IMR-90 (cell line): ENCODE measurements at regions not wholly inside any gene's neighbourhood (a gene's known extent, or its start where the extent isn't known, plus 50 kb on each side); places are given as distances from the start of the nearest gene placed in this dataset.

Source experiments
- ATAC-seq: fragments of 200-7000 bp; cut with Tn5 transposase; 2 replicates; pipeline ENCODE4 v1.9.1; 2020; ENCODE audit warnings: low read depth, mild to moderate bottlenecking, moderate library complexity
- BruUV-seq: library from RNA; stranded (reverse); fragments of 400-500 nt; replicated peaks from 2 replicates; lab custom pipeline; 2021; lab: Mats Ljungman, UMichigan
- CTCF ChIA-PET: fragments of 300-600 bp; formaldehyde crosslinking; extraction: SDS; loops from one replicate; lab custom pipeline; 2021; ENCODE audit warnings: antibody characterized with exemption; lab: Yijun Ruan, JAX
- POLR2A ChIA-PET: fragments of 300-600 bp; sonication (Branson Sonifier 250); formaldehyde crosslinking; loops from one replicate; lab custom pipeline; 2022; ENCODE audit warnings: antibody characterized with exemption; ENCODE audit not compliant: unreplicated experiment; lab: Charles Lee
- DNase-seq: peaks from one replicate; pipeline ENCODE4 v3.0.0; 2013
- H2AFZ ChIP-seq: replicated peaks from 2 replicates; pipeline ENCODE3; 2013; ENCODE audit warnings: low read length, mild to moderate bottlenecking; ENCODE audit not compliant: poor library complexity
- H2AK5ac ChIP-seq: 2 replicates; pipeline ENCODE4 v1.6.1; 2013; ENCODE audit warnings: low read depth, low read length, inconsistent platforms
- H2AK9ac ChIP-seq: replicated peaks from 2 replicates; pipeline ENCODE3; 2013; ENCODE audit warnings: mild to moderate bottlenecking, low read depth, low read length, moderate library complexity; ENCODE audit not compliant: poor library complexity
- H2BK120ac ChIP-seq: 2 replicates; pipeline ENCODE4 v1.6.1; 2013; ENCODE audit warnings: low read depth, low read length, inconsistent platforms
- H2BK15ac ChIP-seq: 3 replicates; pipeline ENCODE4 v1.6.1; 2013; ENCODE audit warnings: low read depth, low read length, inconsistent platforms
- H2BK20ac ChIP-seq: 2 replicates; pipeline ENCODE4 v1.6.1; 2013; ENCODE audit warnings: low read depth, mild to moderate bottlenecking, inconsistent platforms, low read length, moderate library complexity
- H2BK5ac ChIP-seq: 2 replicates; pipeline ENCODE4 v1.6.1; 2013; ENCODE audit warnings: mild to moderate bottlenecking, low read depth, low read length, inconsistent platforms; ENCODE audit not compliant: poor library complexity, severe bottlenecking
- H3K14ac ChIP-seq: replicated peaks from 2 replicates; pipeline ENCODE4 v1.6.1; 2013; ENCODE audit warnings: low read depth, low read length, inconsistent platforms
- H3K18ac ChIP-seq: 2 replicates; pipeline ENCODE4 v1.6.1; 2013; ENCODE audit warnings: low read depth, low read length, control low read depth
- H3K23ac ChIP-seq: 2 replicates; pipeline ENCODE4 v1.6.1; 2013; ENCODE audit warnings: low read depth, low read length, inconsistent platforms
- H3K27ac ChIP-seq: 2 replicates; pipeline ENCODE4 v1.5.1; 2013; ENCODE audit warnings: mild to moderate bottlenecking, control low read depth, low read length; ENCODE audit not compliant: insufficient read depth
- H3K27me3 ChIP-seq: 2 replicates; pipeline ENCODE4 v1.6.1; 2013; ENCODE audit warnings: low read length; ENCODE audit not compliant: control insufficient read depth, insufficient read depth
- H3K36me3 ChIP-seq: 2 replicates; pipeline ENCODE4 v1.6.1; 2013; ENCODE audit warnings: low read length, mixed read lengths; ENCODE audit not compliant: control insufficient read depth, insufficient read depth
- H3K4ac ChIP-seq: 2 replicates; pipeline ENCODE4 v1.6.1; 2013; ENCODE audit warnings: low read depth, low read length, inconsistent platforms
- H3K4me1 ChIP-seq: 2 replicates; pipeline ENCODE4 v1.6.1; 2013; ENCODE audit warnings: low read length, mixed read lengths; ENCODE audit not compliant: control insufficient read depth, insufficient read depth
- H3K4me2 ChIP-seq: 2 replicates; pipeline ENCODE4 v1.6.1; 2013; ENCODE audit warnings: low read depth, mild to moderate bottlenecking, control low read depth, low read length, moderate library complexity
- H3K4me3 ChIP-seq: 2 replicates; pipeline ENCODE4 v1.5.1; 2013; ENCODE audit warnings: low read depth, mild to moderate bottlenecking, control low read depth, low read length, moderate library complexity; ENCODE audit not compliant: insufficient read depth
- H3K56ac ChIP-seq: 2 replicates; pipeline ENCODE4 v1.6.1; 2013; ENCODE audit warnings: low read length, inconsistent platforms; ENCODE audit not compliant: insufficient read depth; ENCODE audit errors: extremely low read depth
- H3K79me1 ChIP-seq, 2 experiments: 2 replicates each; pipeline ENCODE4 v1.6.1; 2013; ENCODE audit warnings: low read length in 2 of 2, inconsistent platforms in 1 of 2, low read depth in 1 of 2
- H3K9ac ChIP-seq: 2 replicates; pipeline ENCODE4 v1.6.1; 2013; ENCODE audit warnings: low read depth, low read length, control low read depth
- H3K9me1 ChIP-seq: 2 replicates; pipeline ENCODE4 v1.6.1; 2013; ENCODE audit warnings: low read length, inconsistent platforms; ENCODE audit not compliant: insufficient read depth
- H3K9me3 ChIP-seq: 2 replicates; pipeline ENCODE4 v1.6.1; 2013; ENCODE audit warnings: low read length; ENCODE audit not compliant: control insufficient read depth, insufficient read depth
- H4K20me1 ChIP-seq: 2 replicates; pipeline ENCODE4 v1.6.1; 2013; ENCODE audit warnings: low read length, inconsistent platforms; ENCODE audit not compliant: insufficient read depth
- H4K5ac ChIP-seq: 2 replicates; pipeline ENCODE4 v1.6.1; 2013; ENCODE audit warnings: mild to moderate bottlenecking, low read depth, low read length, control low read depth
- H4K8ac ChIP-seq, 2 experiments: 2 replicates each; pipeline ENCODE4 v1.6.1; 2013; ENCODE audit warnings: low read depth in 2 of 2, low read length in 2 of 2, control low read depth in 1 of 2, inconsistent platforms in 1 of 2
- H4K91ac ChIP-seq: 2 replicates; pipeline ENCODE4 v1.6.1; 2013; ENCODE audit warnings: low read depth, low read length, inconsistent platforms; ENCODE audit not compliant: insufficient read depth
- BHLHE40 ChIP-seq: fragments of 150-350 bp; IDR thresholded peaks from 2 replicates; pipeline ENCODE4 v1.6.1; 2016; ENCODE audit warnings: mild to moderate bottlenecking, low read depth, low read length
- CEBPB ChIP-seq: IDR thresholded peaks from 2 replicates; pipeline ENCODE4 v1.6.1; 2012; ENCODE audit warnings: low read depth, low read length, improper control_type of control experiment
- MAFK ChIP-seq: IDR thresholded peaks from 2 replicates; pipeline ENCODE4 v1.6.1; 2012; ENCODE audit warnings: low read depth, low read length, improper control_type of control experiment
- MAZ ChIP-seq: IDR thresholded peaks from 2 replicates; pipeline ENCODE4 v1.6.1; 2012; ENCODE audit warnings: low read depth, mild to moderate bottlenecking, low read length, improper control_type of control experiment, moderate library complexity, borderline replicate concordance
- MXI1 ChIP-seq: IDR thresholded peaks from 2 replicates; pipeline ENCODE4 v1.6.1; 2012; ENCODE audit warnings: low read depth, mild to moderate bottlenecking, low read length, moderate library complexity, borderline replicate concordance
- NFE2L2 ChIP-seq: fragments of 150-350 bp; IDR thresholded peaks from 2 replicates; pipeline ENCODE4 v1.6.1; 2016; ENCODE audit warnings: low read depth, mild to moderate bottlenecking, low read length
- POLR2A ChIP-seq: IDR thresholded peaks from 2 replicates; pipeline ENCODE4 v1.6.1; 2012; ENCODE audit warnings: mild to moderate bottlenecking, low read depth, low read length
- SMC3 ChIP-seq: fragments of 150-350 bp; IDR thresholded peaks from 2 replicates; pipeline ENCODE4 v1.6.1; 2016; ENCODE audit warnings: low read depth, mild to moderate bottlenecking, antibody characterized with exemption, low read length, moderate library complexity
- WGBS, 2 experiments: methylation state at CpG; one replicate each; pipeline versions ENCODE4 v1.1.5 to v1.1.7; 2013; ENCODE audit warnings: missing lambda C conversion rate in 2 of 2; ENCODE audit not compliant: insufficient read length in 1 of 2; ENCODE audit errors: extremely low coverage in 2 of 2; 5-methylcytosine and 5-hydroxymethylcytosine counted together
- dilution Hi-C: fragments of 300-500 bp; cut with HindIII; formaldehyde crosslinking; loops from one replicate; pipeline ENCODE4 v1.14.3; 2018; ENCODE audit warnings: low sequenced_read_pairs; ENCODE audit not compliant: unreplicated experiment
- in situ Hi-C: fragments of 300-500 bp; cut with MboI; formaldehyde crosslinking; loops from 3 replicates; pipeline ENCODE4 v1.14.3; 2019; ENCODE audit warnings: low sequenced_read_pairs, inconsistent platforms, mixed read lengths
- intact Hi-C: fragments of 100-400 bp; cut with micrococcal nuclease; formaldehyde crosslinking; loops from 2 replicates; pipeline ENCODE4 v1.10.0; 2022
- TF ChIP-seq, protein P1 (sequence below): fragments of 150-350 bp; IDR thresholded peaks from 2 replicates; pipeline ENCODE4 v1.6.1; 2017; ENCODE audit warnings: mild to moderate bottlenecking, antibody characterized with exemption, low read length, low read depth
- TF ChIP-seq, protein P2 (sequence below): fragments of 150-350 bp; IDR thresholded peaks from 2 replicates; pipeline ENCODE4 v1.6.1; 2016; ENCODE audit warnings: low read depth, mild to moderate bottlenecking, low read length, moderate library complexity, borderline replicate concordance
- TF ChIP-seq, protein P3 (sequence below): conservative IDR thresholded peaks from 2 replicates; pipeline ENCODE4 v1.5.1; 2012; ENCODE audit warnings: mild to moderate bottlenecking, low read depth, low read length, improper control_type of control experiment

DNA sequence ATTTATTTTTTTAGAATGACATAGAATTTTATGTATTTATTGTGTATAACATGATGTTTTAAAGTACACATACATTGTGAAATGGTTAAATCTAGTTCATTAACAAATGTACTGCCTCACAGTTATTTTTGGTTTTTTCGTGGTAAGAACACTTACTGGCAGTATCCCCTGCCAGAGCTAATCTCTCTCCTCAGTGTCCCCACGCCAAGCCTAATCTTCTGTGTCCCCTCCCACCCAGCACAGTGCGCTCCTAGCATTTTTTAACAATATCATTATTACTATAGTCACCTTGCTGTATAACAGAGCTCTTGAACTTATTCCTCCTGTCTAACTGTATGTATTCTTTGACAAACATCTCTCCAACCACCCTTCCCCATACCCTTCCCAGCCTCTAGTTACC lies 333.2 kb downstream of the GABRB3 start:
- no peak overlapping the region for H2BK20ac ChIP-seq
- intact Hi-C loops (no loop called here), dilution Hi-C loops (no loop called here), in situ Hi-C loops (no loop called here)
- CTCF ChIA-PET: no interaction called here
- H4K5ac ChIP-seq: no peak overlapping the region
- no peaks in the 10 kb centered on the region for H3K36me3 ChIP-seq
- H3K4ac ChIP-seq: no peak overlapping the region
- 17% methylated on average over 1 of the region's 3 CpGs; no CpG with 5 or more reads in 1 of the 2 experiments for WGBS, 2 experiments
- H3K4me3 ChIP-seq: no peak overlapping the region
- H4K91ac ChIP-seq: no peak overlapping the region
- H4K20me1 ChIP-seq: no peaks in the 10 kb centered on the region
- no peak overlapping the region for H3K18ac ChIP-seq
- no peak overlapping the region for H2AFZ ChIP-seq
- H3K9ac ChIP-seq: no peak overlapping the region
- no peak overlapping the region for H2AK5ac ChIP-seq
- DNase-seq: no peak
- ATAC-seq: no peak
- POLR2A ChIA-PET: no interaction called here
- H2BK5ac ChIP-seq: no peak overlapping the region
- H3K4me1 ChIP-seq: no peaks in the 10 kb centered on the region
- H2BK15ac ChIP-seq: no peak overlapping the region
- no peak overlapping the region for H2BK120ac ChIP-seq
- H3K9me3 ChIP-seq: peaks cover 22% of the 10 kb centered on the region
- H3K27ac ChIP-seq: no peak overlapping the region
- no TSS peak for BruUV-seq
- no peak overlapping the region for H4K8ac ChIP-seq
- H3K14ac ChIP-seq: no peak overlapping the region
- H3K56ac ChIP-seq: no peak overlapping the region
- TF ChIP-seq, protein P1, sequence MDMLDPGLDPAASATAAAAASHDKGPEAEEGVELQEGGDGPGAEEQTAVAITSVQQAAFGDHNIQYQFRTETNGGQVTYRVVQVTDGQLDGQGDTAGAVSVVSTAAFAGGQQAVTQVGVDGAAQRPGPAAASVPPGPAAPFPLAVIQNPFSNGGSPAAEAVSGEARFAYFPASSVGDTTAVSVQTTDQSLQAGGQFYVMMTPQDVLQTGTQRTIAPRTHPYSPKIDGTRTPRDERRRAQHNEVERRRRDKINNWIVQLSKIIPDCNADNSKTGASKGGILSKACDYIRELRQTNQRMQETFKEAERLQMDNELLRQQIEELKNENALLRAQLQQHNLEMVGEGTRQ: no peak
- no peak for TF ChIP-seq MAZ
- TF ChIP-seq MAFK: no peak
- TF ChIP-seq, protein P2, sequence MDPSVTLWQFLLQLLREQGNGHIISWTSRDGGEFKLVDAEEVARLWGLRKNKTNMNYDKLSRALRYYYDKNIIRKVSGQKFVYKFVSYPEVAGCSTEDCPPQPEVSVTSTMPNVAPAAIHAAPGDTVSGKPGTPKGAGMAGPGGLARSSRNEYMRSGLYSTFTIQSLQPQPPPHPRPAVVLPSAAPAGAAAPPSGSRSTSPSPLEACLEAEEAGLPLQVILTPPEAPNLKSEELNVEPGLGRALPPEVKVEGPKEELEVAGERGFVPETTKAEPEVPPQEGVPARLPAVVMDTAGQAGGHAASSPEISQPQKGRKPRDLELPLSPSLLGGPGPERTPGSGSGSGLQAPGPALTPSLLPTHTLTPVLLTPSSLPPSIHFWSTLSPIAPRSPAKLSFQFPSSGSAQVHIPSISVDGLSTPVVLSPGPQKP: no peak
- no peak for TF ChIP-seq POLR2A
- TF ChIP-seq SMC3: no peak
- TF ChIP-seq, protein P3, sequence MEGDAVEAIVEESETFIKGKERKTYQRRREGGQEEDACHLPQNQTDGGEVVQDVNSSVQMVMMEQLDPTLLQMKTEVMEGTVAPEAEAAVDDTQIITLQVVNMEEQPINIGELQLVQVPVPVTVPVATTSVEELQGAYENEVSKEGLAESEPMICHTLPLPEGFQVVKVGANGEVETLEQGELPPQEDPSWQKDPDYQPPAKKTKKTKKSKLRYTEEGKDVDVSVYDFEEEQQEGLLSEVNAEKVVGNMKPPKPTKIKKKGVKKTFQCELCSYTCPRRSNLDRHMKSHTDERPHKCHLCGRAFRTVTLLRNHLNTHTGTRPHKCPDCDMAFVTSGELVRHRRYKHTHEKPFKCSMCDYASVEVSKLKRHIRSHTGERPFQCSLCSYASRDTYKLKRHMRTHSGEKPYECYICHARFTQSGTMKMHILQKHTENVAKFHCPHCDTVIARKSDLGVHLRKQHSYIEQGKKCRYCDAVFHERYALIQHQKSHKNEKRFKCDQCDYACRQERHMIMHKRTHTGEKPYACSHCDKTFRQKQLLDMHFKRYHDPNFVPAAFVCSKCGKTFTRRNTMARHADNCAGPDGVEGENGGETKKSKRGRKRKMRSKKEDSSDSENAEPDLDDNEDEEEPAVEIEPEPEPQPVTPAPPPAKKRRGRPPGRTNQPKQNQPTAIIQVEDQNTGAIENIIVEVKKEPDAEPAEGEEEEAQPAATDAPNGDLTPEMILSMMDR: no peak
- no peak for TF ChIP-seq CEBPB
- no peak for TF ChIP-seq NFE2L2
- TF ChIP-seq MXI1: no peak
- no peak for TF ChIP-seq BHLHE40
- H2AK9ac ChIP-seq: no peak overlapping the region
- H3K79me1 ChIP-seq: no peaks in the 10 kb centered on the region
- H3K4me2 ChIP-seq: no peak overlapping the region
- H3K23ac ChIP-seq: no peak overlapping the region
- no peaks in the 10 kb centered on the region for H3K27me3 ChIP-seq
- no peaks in the 10 kb centered on the region for H3K9me1 ChIP-seq
